ENCODE measurements at regions not wholly inside any gene's neighbourhood (a gene's known extent, or its start where the extent isn't known, plus 50 kb on each side); places are given as distances from the start of the nearest gene placed in this dataset.

GRCh38 chr6:168385858-168386735 is 54.9 kb upstream of the SMOC2 start:
- CTCF ChIA-PET (ENCODE audit: low intra/inter-chr PET ratio), result no interaction called here
- H3K79me2 ChIP-seq (ENCODE audit: control insufficient read depth, insufficient read depth, low read length), result no peaks in the 10 kb centered on the region
- no peaks in the 10 kb centered on the region for H3K9me1 ChIP-seq (ENCODE audit: control insufficient read depth, insufficient read depth, low read length)
- WGBS (ENCODE audit: insufficient coverage, low coverage, missing lambda C conversion rate), result 1% methylated on average over 9 of the region's 9 CpGs
- H3K36me3 ChIP-seq (ENCODE audit: control insufficient read depth, insufficient read depth, low read length), result no peaks in the 10 kb centered on the region
- no peak overlapping the region for H2AFZ ChIP-seq (ENCODE audit: low read depth, low read length)
- 0 out of 2 replicates have a peak, but pooled peaks cover 13% of the 10 kb centered on the region for H4K20me1 ChIP-seq (replicated peaks; ENCODE audit: control insufficient read depth, insufficient read depth, low read length)
- no TSS peak for BruUV-seq (replicated peaks)
- no peak overlapping the region for H3K4me3 ChIP-seq
- no peak overlapping the region for H3K9ac ChIP-seq (ENCODE audit: insufficient read depth in 1 of 2, low read depth in 2 of 2, low read length in 2 of 2)
- H3K27ac ChIP-seq (ENCODE audit: extremely low read depth, low read depth, low read length), result no peak overlapping the region
- H3K9me3 ChIP-seq (replicated peaks; ENCODE audit: control insufficient read depth, insufficient read depth, low read depth, low read length), result peaks cover 11% of the 10 kb centered on the region; the same call in 1 of the 2 replicates
- in situ Hi-C loops (cut with MboI) (no loop called here), intact Hi-C loops (cut with micrococcal nuclease) (no loop called here)
- H3K4me2 ChIP-seq (ENCODE audit: insufficient read depth, low read length), result no peak overlapping the region
- no peaks in the 10 kb centered on the region for H3K4me1 ChIP-seq (replicated peaks in 1 of 2; ENCODE audit: control insufficient read depth in 2 of 2, insufficient read depth in 2 of 2, low read length in 2 of 2)
- DNase-seq (ENCODE audit: extremely low read depth in 1 of 4, low spot score in 3 of 4), result no peak
- H3K27me3 ChIP-seq (ENCODE audit: control insufficient read depth in 2 of 2, insufficient read depth in 2 of 2, low read length in 2 of 2), result peaks cover 9 to 57% of the 10 kb centered on the region in 2 experiments; a peak in 4 of 5 replicates
- POLR2A ChIA-PET, result interaction anchor here (0.7 kb wide), 1 partner anchor 27 kb away, joined by 4 read pairs; no protein-coding TSS in a partner anchor
- FAIRE-seq, result no peak
- no peak for ATAC-seq
- no peak for TF ChIP-seq PTBP1 (IDR thresholded peaks at IDR 0.05; ENCODE audit: low read depth, low read length)
- TF ChIP-seq KAT2B (IDR thresholded peaks at IDR 0.05; ENCODE audit: low read depth, low read length), result no peak
- no peak for TF ChIP-seq IFI16 (CRISPR knock-in tag; IDR thresholded peaks at IDR 0.05)
- TF ChIP-seq ELK1 (CRISPR knock-in tag; IDR thresholded peaks at IDR 0.05), result no peak
- no peak for TF ChIP-seq CREB5 (CRISPR knock-in tag; IDR thresholded peaks at IDR 0.05)
- no peak for TF ChIP-seq FOXM1 (IDR thresholded peaks at IDR 0.05; ENCODE audit: low read depth)
- no peak for TF ChIP-seq FOXM1 (CRISPR knock-in tag; IDR thresholded peaks at IDR 0.05; ENCODE audit: low read depth)
- no peak for TF ChIP-seq EP300 (IDR thresholded peaks at IDR 0.05; ENCODE audit: low read length)
- TF ChIP-seq CCNT2 (IDR thresholded peaks at IDR 0.05; ENCODE audit: borderline replicate concordance, extremely low read depth, insufficient read length, low read depth, low read length), result no peak
- no peak for TF ChIP-seq ZMIZ1 (IDR thresholded peaks at IDR 0.05; ENCODE audit: low read depth in 2 of 2, low read length in 2 of 2)
- TF ChIP-seq, protein P1, sequence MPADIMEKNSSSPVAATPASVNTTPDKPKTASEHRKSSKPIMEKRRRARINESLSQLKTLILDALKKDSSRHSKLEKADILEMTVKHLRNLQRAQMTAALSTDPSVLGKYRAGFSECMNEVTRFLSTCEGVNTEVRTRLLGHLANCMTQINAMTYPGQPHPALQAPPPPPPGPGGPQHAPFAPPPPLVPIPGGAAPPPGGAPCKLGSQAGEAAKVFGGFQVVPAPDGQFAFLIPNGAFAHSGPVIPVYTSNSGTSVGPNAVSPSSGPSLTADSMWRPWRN (IDR thresholded peaks at IDR 0.05; ENCODE audit: low read depth), result no peak
- no peak for TF ChIP-seq U2AF1 (optimal IDR thresholded peaks at IDR 0.05; ENCODE audit: low read depth, low read length)
- no peak for TF ChIP-seq TRIM24 (IDR thresholded peaks at IDR 0.05)
- TF ChIP-seq NUFIP1 (IDR thresholded peaks at IDR 0.05; ENCODE audit: partially characterized antibody), result no peak
- TF ChIP-seq DNMT1 (IDR thresholded peaks at IDR 0.05), result no peak
- TF ChIP-seq NFATC3 (IDR thresholded peaks at IDR 0.05), result no peak
